NCI-H1417 treated with DMSO at 0.1 percent for 48 hours (cell line): ENCODE measurements at regions not wholly inside any gene's neighbourhood (a gene's known extent, or its start where the extent isn't known, plus 50 kb on each side); places are given as distances from the start of the nearest gene placed in this dataset.
"Not testable (repeated sequence)": the region's sequence is repeated elsewhere in the genome, so short reads cannot be mapped to it uniquely, and the experiment has no call there.

Source experiments
- DNase-seq: peaks from one replicate; lab custom pipeline; 2025; lab: John Stamatoyannopoulos, UW

GRCh38 chr20:48381353-48382120 lies 446.3 kb downstream of the PREX1 start:
- DNase-seq = no peak

GRCh38 chr20:48380661-48381060 lies 447.1 kb downstream of the PREX1 start:
- no peak for DNase-seq

- no peak for DNase-seq
Measured at GRCh38 chr20:48378976-48379675, 448.7 kb downstream of the PREX1 start.

GRCh38 chr20:48377940-48378339 lies 449.9 kb downstream of the PREX1 start:
- DNase-seq = no peak

GRCh38 chr20:48375804-48376203 lies 452.0 kb downstream of the PREX1 start:
- DNase-seq = no peak

GRCh38 chr20:48374991-48375595 lies 452.7 kb downstream of the PREX1 start:
- DNase-seq = no peak

- DNase-seq = not testable (repeated sequence)
Measured at GRCh38 chr20:48374031-48374907, 453.5 kb downstream of the PREX1 start.

GRCh38 chr20:48373555-48373934 lies 454.3 kb downstream of the PREX1 start:
- DNase-seq = no peak

- DNase-seq = not testable (repeated sequence)
Measured at GRCh38 chr20:48372851-48373554, 454.8 kb downstream of the PREX1 start.

- no peak for DNase-seq
Measured at GRCh38 chr20:48371211-48371610, 456.6 kb downstream of the PREX1 start.

- DNase-seq = not testable (repeated sequence)
Measured at GRCh38 chr20:48368580-48369021, 459.2 kb downstream of the PREX1 start.

- not testable (repeated sequence) for DNase-seq
Measured at GRCh38 chr20:48367541-48368358, 460.0 kb downstream of the PREX1 start.

- DNase-seq = no peak
Measured at GRCh38 chr20:48366230-48366629, 461.6 kb downstream of the PREX1 start.

- DNase-seq = no peak
Measured at GRCh38 chr20:48364688-48365421, 462.9 kb downstream of the PREX1 start.

GRCh38 chr20:48364055-48364454 lies 463.7 kb downstream of the PREX1 start:
- no peak for DNase-seq

GRCh38 chr20:48360342-48360975 lies 467.3 kb downstream of the PREX1 start:
- DNase-seq = no peak

- DNase-seq = no peak
Measured at GRCh38 chr20:48359692-48360341, 468.0 kb downstream of the PREX1 start.

- not testable (repeated sequence) for DNase-seq
Measured at GRCh38 chr20:48359055-48359390, 468.8 kb downstream of the PREX1 start.
